ENCODE measurements at regions not wholly inside any gene's neighbourhood (a gene's known extent, or its start where the extent isn't known, plus 50 kb on each side); places are given as distances from the start of the nearest gene placed in this dataset.
"Not testable (repeated sequence)": the region's sequence is repeated elsewhere in the genome, so short reads cannot be mapped to it uniquely, and the experiment has no call there.

- TF ChIP-seq CTCF, POLR2A (IDR thresholded peaks at IDR 0.05): not testable (repeated sequence)
Observed at GRCh38 chr13:22963384-22964053, 217.3 kb upstream of the SGCG start.
